Liver (tissue), 8 donors: ENCODE measurements at regions not wholly inside any gene's neighbourhood (a gene's known extent, or its start where the extent isn't known, plus 50 kb on each side); places are given as distances from the start of the nearest gene placed in this dataset.

ENCODE experiments used
- DNase-seq: peaks from one replicate; pipeline ENCODE4 v3.0.0-alpha.2; 2017; ENCODE audit warnings: low spot score
- H3K27ac ChIP-seq, 2 donors: one replicate each; pipeline ENCODE4 v1.7.0; 2013; ENCODE audit warnings: inconsistent platforms in 2 of 2, low read length in 2 of 2, control low read depth in 1 of 2, low read depth in 1 of 2, mild to moderate bottlenecking in 1 of 2
- H3K27me3 ChIP-seq, 4 donors: one replicate each; pipeline versions ENCODE4 v1.6.1 to v1.7.0; 2013; ENCODE audit warnings: low read length in 3 of 4, inconsistent platforms in 1 of 4, mild to moderate bottlenecking in 1 of 4, moderate library complexity in 1 of 4; ENCODE audit not compliant: control insufficient read depth in 4 of 4, insufficient read depth in 4 of 4
- H3K36me3 ChIP-seq, 4 donors: one replicate each; pipeline versions ENCODE4 v1.6.1 to v1.7.0; 2013; ENCODE audit warnings: low read length in 3 of 4, mild to moderate bottlenecking in 3 of 4, low read depth in 1 of 4, moderate library complexity in 1 of 4; ENCODE audit not compliant: control insufficient read depth in 4 of 4, insufficient read depth in 3 of 4
- H3K4me1 ChIP-seq, 4 donors: one replicate each; pipeline versions ENCODE4 v1.6.1 to v1.7.0; 2013; ENCODE audit warnings: low read length in 3 of 4, mild to moderate bottlenecking in 3 of 4, moderate library complexity in 1 of 4; ENCODE audit not compliant: control insufficient read depth in 4 of 4, insufficient read depth in 4 of 4
- H3K4me3 ChIP-seq, 3 donors: one replicate each; pipeline versions ENCODE4 v1.6.1 to v1.7.0; 2013; ENCODE audit warnings: low read length in 3 of 3, control low read depth in 1 of 3, low read depth in 1 of 3, mild to moderate bottlenecking in 1 of 3
- H3K9ac ChIP-seq, 2 donors: one replicate each; pipeline ENCODE4 v1.7.0; 2013; ENCODE audit warnings: low read length in 2 of 2, mild to moderate bottlenecking in 2 of 2, moderate library complexity in 2 of 2, control low read depth in 1 of 2, low read depth in 1 of 2
- H3K9me3 ChIP-seq, 4 donors: one replicate each; pipeline versions ENCODE4 v1.6.1 to v1.7.0; 2013; ENCODE audit warnings: low read length in 3 of 4; ENCODE audit not compliant: control insufficient read depth in 4 of 4
- EGR1 ChIP-seq, 2 donors: IDR thresholded peaks; 2 replicates each; pipeline ENCODE4 v1.6.1; 2016 to 2018; ENCODE audit warnings: antibody characterized with exemption in 2 of 2, low read depth in 2 of 2
- FOXA1 ChIP-seq: IDR thresholded peaks from 2 replicates; pipeline ENCODE4 v1.6.1; 2016; ENCODE audit warnings: antibody characterized with exemption
- FOXA2 ChIP-seq: IDR thresholded peaks from 2 replicates; pipeline ENCODE4 v1.6.1; 2016; ENCODE audit warnings: antibody characterized with exemption
- GABPA ChIP-seq, 2 donors: IDR thresholded peaks in 1 of 2; conservative IDR thresholded peaks in 1 of 2; 2 replicates each; pipeline ENCODE4 v1.6.1; 2016; ENCODE audit warnings: antibody characterized with exemption in 2 of 2, mild to moderate bottlenecking in 1 of 2, moderate library complexity in 1 of 2
- HNF4A ChIP-seq, 2 donors: conservative IDR thresholded peaks; 2 replicates each; pipeline ENCODE4 v1.6.1; 2016; ENCODE audit warnings: antibody characterized with exemption in 2 of 2, mild to moderate bottlenecking in 2 of 2
- HNF4G ChIP-seq: IDR thresholded peaks from 2 replicates; pipeline ENCODE4 v1.6.1; 2016; ENCODE audit warnings: antibody characterized with exemption
- JUND ChIP-seq, 2 donors: IDR thresholded peaks; 2 replicates each; pipeline ENCODE4 v1.6.1; 2016; ENCODE audit warnings: antibody characterized with exemption in 2 of 2
- NR2F2 ChIP-seq: IDR thresholded peaks from 2 replicates; pipeline ENCODE4 v1.6.1; 2016; ENCODE audit warnings: antibody characterized with exemption
- RAD21 ChIP-seq, 2 donors: IDR thresholded peaks; 2 replicates each; pipeline ENCODE4 v1.6.1; 2016; ENCODE audit warnings: antibody characterized with exemption in 2 of 2, mild to moderate bottlenecking in 2 of 2
- RXRA ChIP-seq, 2 donors: IDR thresholded peaks; 2 replicates each; pipeline ENCODE4 v1.6.1; 2017 to 2018; ENCODE audit warnings: antibody characterized with exemption in 2 of 2, mild to moderate bottlenecking in 1 of 2
- SP1 ChIP-seq: IDR thresholded peaks from 2 replicates; pipeline ENCODE4 v1.6.1; 2018; ENCODE audit warnings: antibody characterized with exemption, mild to moderate bottlenecking
- TAF1 ChIP-seq: conservative IDR thresholded peaks from 2 replicates; pipeline ENCODE4 v1.6.1; 2016; ENCODE audit warnings: antibody characterized with exemption, mild to moderate bottlenecking
- YY1 ChIP-seq: IDR thresholded peaks from 2 replicates; pipeline ENCODE4 v1.6.1; 2016; ENCODE audit warnings: antibody characterized with exemption, mild to moderate bottlenecking
- WGBS: extraction: QIAGEN DNeasy Blood & Tissue Kit; methylation state at CpG from one replicate; pipeline ENCODE4 v1.1.7; 2013; 5-methylcytosine and 5-hydroxymethylcytosine counted together
- TF ChIP-seq, protein P1 (sequence below): IDR thresholded peaks from 2 replicates; pipeline ENCODE4 v1.6.1; 2016; ENCODE audit warnings: antibody characterized with exemption
- TF ChIP-seq, protein P2 (sequence below): fragments of 150-350 bp; IDR thresholded peaks from 2 replicates; pipeline ENCODE4 v1.5.1; 2017; ENCODE audit warnings: improper control_type of control experiment, low read depth, low read length; ENCODE audit not compliant: missing input control
- TF ChIP-seq, protein P3 (sequence below): IDR thresholded peaks from 2 replicates; pipeline ENCODE4 v1.6.1; 2016; ENCODE audit warnings: antibody characterized with exemption, mild to moderate bottlenecking
- TF ChIP-seq, protein P4 (sequence below): IDR thresholded peaks from 2 replicates; pipeline ENCODE4 v1.6.1; 2016; ENCODE audit warnings: antibody characterized with exemption
- TF ChIP-seq, protein P5 (sequence below): IDR thresholded peaks from 2 replicates; pipeline ENCODE4 v1.6.1; 2016; ENCODE audit warnings: antibody characterized with exemption
- donor health status: healthy.
- donor health status: healthy.
- donor health status: healthy.
- donor health status: healthy.
- donor health status: healthy.

DNA sequence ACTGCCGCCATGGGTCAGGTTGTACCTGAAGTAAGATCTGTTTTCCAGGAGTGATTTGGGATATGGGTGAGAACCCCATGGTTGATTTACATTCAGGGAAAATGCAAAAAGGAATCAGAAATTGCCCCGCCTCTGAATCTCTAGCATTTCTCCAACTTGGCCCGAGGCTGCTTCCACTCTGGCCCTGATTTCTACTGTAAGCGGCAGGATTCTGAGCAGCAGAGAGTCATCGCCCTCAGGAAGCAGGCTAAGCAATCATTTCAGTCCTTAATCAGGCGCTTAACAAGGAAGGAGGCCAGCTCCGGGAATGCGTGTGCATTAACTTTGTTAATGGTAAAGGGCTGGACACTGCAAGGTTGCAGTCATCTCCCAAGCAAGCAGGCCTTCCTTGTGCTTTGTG, 88.5 kb upstream of the DHX15 start:
- Histone ChIP-seq H3K4me1 (no peaks in the 10 kb centered on the region), H3K4me3 (no peak overlapping the region), H3K9me3 (no peaks in the 10 kb centered on the region), H3K9ac (no peak overlapping the region), H3K27me3 (no peaks in the 10 kb centered on the region), H3K27ac (no peak overlapping the region), H3K36me3 (no peaks in the 10 kb centered on the region)
- WGBS, result 90% methylated on average over 8 of the region's 8 CpGs
- DNase-seq, result no peak
- TF ChIP-seq FOXA1, result no peak
- TF ChIP-seq JUND (IDR thresholded peaks at IDR 0.05), result no peak
- TF ChIP-seq RAD21 (IDR thresholded peaks at IDR 0.05), result no peak
- no peak for TF ChIP-seq TAF1
- TF ChIP-seq FOXA2, result no peak
- TF ChIP-seq RXRA (IDR thresholded peaks at IDR 0.05), result no peak
- no peak for TF ChIP-seq YY1
- no peak for TF ChIP-seq HNF4G
- TF ChIP-seq EGR1 (IDR thresholded peaks at IDR 0.05; ENCODE audit: low read depth in 2 of 2), result no peak
- no peak for TF ChIP-seq SP1
- TF ChIP-seq, protein P1, sequence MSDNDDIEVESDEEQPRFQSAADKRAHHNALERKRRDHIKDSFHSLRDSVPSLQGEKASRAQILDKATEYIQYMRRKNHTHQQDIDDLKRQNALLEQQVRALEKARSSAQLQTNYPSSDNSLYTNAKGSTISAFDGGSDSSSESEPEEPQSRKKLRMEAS, result no peak
- TF ChIP-seq HNF4A (conservative IDR thresholded peaks at IDR 0.05), result no peak
- TF ChIP-seq, protein P2, sequence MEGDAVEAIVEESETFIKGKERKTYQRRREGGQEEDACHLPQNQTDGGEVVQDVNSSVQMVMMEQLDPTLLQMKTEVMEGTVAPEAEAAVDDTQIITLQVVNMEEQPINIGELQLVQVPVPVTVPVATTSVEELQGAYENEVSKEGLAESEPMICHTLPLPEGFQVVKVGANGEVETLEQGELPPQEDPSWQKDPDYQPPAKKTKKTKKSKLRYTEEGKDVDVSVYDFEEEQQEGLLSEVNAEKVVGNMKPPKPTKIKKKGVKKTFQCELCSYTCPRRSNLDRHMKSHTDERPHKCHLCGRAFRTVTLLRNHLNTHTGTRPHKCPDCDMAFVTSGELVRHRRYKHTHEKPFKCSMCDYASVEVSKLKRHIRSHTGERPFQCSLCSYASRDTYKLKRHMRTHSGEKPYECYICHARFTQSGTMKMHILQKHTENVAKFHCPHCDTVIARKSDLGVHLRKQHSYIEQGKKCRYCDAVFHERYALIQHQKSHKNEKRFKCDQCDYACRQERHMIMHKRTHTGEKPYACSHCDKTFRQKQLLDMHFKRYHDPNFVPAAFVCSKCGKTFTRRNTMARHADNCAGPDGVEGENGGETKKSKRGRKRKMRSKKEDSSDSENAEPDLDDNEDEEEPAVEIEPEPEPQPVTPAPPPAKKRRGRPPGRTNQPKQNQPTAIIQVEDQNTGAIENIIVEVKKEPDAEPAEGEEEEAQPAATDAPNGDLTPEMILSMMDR, result no peak
- TF ChIP-seq, protein P3, sequence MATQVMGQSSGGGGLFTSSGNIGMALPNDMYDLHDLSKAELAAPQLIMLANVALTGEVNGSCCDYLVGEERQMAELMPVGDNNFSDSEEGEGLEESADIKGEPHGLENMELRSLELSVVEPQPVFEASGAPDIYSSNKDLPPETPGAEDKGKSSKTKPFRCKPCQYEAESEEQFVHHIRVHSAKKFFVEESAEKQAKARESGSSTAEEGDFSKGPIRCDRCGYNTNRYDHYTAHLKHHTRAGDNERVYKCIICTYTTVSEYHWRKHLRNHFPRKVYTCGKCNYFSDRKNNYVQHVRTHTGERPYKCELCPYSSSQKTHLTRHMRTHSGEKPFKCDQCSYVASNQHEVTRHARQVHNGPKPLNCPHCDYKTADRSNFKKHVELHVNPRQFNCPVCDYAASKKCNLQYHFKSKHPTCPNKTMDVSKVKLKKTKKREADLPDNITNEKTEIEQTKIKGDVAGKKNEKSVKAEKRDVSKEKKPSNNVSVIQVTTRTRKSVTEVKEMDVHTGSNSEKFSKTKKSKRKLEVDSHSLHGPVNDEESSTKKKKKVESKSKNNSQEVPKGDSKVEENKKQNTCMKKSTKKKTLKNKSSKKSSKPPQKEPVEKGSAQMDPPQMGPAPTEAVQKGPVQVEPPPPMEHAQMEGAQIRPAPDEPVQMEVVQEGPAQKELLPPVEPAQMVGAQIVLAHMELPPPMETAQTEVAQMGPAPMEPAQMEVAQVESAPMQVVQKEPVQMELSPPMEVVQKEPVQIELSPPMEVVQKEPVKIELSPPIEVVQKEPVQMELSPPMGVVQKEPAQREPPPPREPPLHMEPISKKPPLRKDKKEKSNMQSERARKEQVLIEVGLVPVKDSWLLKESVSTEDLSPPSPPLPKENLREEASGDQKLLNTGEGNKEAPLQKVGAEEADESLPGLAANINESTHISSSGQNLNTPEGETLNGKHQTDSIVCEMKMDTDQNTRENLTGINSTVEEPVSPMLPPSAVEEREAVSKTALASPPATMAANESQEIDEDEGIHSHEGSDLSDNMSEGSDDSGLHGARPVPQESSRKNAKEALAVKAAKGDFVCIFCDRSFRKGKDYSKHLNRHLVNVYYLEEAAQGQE, result no peak
- TF ChIP-seq GABPA (IDR thresholded peaks at IDR 0.05 in 1 of 2, conservative IDR thresholded peaks at IDR 0.05 in 1 of 2), result no peak
- TF ChIP-seq, protein P4, sequence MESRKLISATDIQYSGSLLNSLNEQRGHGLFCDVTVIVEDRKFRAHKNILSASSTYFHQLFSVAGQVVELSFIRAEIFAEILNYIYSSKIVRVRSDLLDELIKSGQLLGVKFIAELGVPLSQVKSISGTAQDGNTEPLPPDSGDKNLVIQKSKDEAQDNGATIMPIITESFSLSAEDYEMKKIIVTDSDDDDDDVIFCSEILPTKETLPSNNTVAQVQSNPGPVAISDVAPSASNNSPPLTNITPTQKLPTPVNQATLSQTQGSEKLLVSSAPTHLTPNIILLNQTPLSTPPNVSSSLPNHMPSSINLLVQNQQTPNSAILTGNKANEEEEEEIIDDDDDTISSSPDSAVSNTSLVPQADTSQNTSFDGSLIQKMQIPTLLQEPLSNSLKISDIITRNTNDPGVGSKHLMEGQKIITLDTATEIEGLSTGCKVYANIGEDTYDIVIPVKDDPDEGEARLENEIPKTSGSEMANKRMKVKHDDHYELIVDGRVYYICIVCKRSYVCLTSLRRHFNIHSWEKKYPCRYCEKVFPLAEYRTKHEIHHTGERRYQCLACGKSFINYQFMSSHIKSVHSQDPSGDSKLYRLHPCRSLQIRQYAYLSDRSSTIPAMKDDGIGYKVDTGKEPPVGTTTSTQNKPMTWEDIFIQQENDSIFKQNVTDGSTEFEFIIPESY, result no peak
- TF ChIP-seq, protein P5, sequence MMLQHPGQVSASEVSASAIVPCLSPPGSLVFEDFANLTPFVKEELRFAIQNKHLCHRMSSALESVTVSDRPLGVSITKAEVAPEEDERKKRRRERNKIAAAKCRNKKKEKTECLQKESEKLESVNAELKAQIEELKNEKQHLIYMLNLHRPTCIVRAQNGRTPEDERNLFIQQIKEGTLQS, result no peak
- no peak for TF ChIP-seq NR2F2
